NOMO-1 (cell line): ENCODE measurements at regions not wholly inside any gene's neighbourhood (a gene's known extent, or its start where the extent isn't known, plus 50 kb on each side); places are given as distances from the start of the nearest gene placed in this dataset.

Experiments
- DNase-seq, 2 experiments: peaks; one replicate each; lab custom pipeline; 2025; ENCODE audit not compliant: unreplicated experiment in 2 of 2; lab: John Stamatoyannopoulos, UW

- no peak for DNase-seq
These were observed 161.0 kb downstream of the SPATA31D1 start for GRCh38 chr9:82149501-82149946.

DNA sequence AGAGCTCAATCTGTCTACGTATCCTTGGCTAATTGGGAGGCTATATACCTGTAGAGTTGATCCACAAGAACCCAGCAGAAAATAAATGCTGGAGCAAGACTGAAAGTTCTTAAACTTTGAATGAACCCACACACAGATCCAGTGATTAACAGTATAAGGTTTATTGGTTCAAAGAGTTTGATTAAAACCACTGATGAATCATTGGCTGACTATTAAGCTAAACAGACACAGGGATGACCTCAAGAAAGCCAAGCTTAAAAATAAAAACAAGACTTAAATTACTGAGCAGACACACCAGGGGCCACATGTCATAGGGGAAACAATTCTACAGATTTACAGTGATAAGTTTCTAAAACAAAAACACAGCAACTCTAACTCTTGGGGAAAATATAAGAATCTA, 163.6 kb downstream of the SPATA31D1 start:
- no peak for DNase-seq

DNA sequence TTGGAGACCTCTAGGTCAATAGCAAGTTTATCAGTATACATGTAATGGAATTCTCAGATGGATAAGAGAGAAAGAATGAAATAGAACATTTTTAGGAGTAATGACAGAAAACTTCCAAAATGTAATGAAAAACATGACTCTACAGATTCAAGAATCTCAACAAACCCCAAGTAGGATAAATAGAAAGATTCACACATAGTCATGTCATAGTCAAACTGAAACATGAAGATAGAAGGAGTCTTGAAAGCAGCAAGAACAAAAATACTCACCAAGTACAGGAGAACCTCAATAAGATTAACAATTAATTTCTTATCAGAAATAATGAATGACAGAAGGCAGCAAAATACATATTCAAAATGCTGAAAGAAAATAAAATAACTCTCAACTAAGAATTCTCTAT, 164.5 kb downstream of the SPATA31D1 start:
- no peak for DNase-seq

DNA sequence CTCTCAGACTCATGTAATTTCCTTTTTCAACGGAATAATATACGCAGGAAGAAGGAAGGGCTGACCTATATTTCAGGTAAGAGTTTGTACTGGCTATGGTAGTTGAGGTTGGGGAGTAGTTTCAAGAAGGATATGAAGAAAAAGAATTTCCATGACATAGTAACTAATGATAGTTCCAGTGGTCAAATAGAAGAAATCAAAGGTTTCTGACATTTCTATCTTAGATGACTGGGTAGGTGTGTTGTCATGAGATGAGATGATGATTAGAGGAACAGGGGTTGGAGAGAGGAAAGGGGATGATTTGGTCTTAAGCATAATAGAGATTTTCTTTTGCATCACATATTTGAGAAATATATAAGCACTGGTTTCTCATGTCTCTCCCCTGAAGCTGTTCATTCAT, 166.0 kb downstream of the SPATA31D1 start:
- no peak for DNase-seq

DNA sequence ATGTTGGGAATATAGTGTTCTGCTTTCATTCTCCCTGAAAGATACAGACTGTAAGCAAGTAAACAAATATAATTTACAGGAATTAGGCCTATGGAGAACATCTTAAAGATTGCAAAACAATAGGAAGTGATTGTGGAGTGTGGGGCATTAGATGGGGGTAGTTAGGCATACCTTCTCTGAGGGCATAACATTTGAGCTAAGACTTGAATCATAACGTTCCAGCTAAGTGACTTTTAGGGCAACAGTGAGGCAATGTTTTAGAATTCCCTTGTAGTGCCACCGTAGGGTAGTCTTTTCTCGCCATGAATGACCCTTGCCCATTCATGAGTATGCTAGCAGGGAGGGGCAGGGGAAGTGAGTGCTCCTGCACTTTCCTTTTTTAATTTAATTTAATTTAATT, 173.3 kb downstream of the SPATA31D1 start:
- no peak for DNase-seq

DNA sequence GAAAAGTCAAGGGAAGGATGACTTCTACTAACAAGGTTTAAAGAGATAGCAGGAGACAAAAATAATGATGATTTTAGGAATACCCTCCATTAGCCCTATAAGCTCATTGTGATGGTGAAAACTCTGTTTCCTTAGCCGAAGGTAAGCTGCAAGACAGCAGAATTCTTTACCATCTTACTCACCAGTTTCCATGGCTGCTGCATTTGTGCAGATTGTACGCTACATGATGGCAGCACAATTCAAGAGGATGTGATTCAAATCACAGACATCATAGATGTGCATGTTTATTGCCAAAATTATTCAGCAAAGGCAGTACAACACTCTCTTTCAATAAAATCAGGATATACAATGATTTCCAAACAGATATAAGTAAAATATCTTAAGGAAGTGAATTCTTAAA, 175.6 kb downstream of the SPATA31D1 start:
- no peak for DNase-seq

- no peak for DNase-seq
These were observed 178.7 kb downstream of the SPATA31D1 start for GRCh38 chr9:82167296-82167695.

- no peak for DNase-seq
These were observed 180.0 kb downstream of the SPATA31D1 start for GRCh38 chr9:82168585-82168984.

- DNase-seq: no peak
These were observed 182.3 kb downstream of the SPATA31D1 start for GRCh38 chr9:82170866-82171265.

GRCh38 chr9:82171271-82171670, 182.7 kb downstream of the SPATA31D1 start:
- DNase-seq: no peak

- DNase-seq: no peak
These were observed 192.1 kb downstream of the SPATA31D1 start for GRCh38 chr9:82180711-82181110.

GRCh38 chr9:82183181-82183860, 194.7 kb downstream of the SPATA31D1 start:
- no peak for DNase-seq

DNA sequence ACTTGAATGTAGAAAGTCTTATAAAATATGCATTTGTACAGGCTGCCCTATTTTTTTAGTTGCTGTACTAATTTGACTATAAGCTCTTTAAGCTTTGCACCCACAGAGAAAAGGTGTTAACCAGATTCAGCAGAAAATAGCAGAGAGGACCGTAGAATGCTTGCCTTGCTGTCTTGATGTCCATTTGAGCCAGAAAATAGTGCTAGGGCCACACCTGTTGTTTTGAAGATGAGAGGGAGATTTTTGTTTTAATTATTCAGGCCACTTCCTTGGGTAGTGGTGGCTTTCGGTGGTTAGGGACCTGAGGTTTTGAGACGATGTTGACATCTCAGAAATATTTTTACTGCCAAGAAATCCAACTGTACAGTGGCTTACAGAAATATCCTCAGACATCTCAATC, 196.0 kb downstream of the SPATA31D1 start:
- DNase-seq: no peak

DNA sequence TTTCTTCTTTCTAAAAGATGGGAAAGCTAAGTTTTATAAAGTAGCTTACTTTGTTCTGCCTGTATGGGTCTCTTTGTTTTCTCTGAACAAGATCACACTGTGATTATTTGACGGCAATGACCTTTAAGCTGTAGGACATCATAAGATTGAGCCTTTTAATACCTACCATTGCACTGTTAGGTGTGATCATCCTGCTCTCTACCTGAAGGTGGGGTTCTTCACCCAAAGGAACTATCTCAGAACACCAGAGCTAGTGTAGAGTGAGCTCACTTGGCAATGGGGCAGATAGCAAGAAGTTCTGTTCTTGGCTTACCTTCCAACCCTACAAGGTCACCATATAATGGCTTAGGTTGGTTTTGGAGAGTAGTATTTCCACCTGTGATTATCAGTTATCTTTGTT, 200.2 kb downstream of the SPATA31D1 start:
- no peak for DNase-seq

GRCh38 chr9:82191082-82191770, 202.7 kb downstream of the SPATA31D1 start:
- DNase-seq: no peak

DNA sequence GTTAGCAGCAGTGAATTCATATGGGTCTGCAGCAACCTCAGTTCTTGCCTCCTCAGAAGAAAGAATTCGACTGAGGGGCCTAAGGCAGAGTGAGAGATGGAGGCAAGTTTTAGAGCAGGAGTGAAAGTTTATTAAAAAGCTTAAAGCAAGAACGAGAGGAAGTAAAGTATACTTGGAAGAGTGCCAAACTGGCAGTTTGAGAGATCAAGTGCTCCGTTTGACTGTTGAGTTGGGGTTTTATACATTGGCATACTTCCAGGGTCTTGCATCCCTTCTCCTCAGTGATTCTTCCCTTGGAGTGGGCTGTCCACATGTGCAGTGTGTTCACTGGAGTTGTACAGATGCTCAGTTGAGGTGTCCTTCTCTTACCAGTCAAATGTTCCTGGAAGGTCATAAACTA, 203.6 kb downstream of the SPATA31D1 start:
- no peak for DNase-seq

GRCh38 chr9:82196622-82197441, 208.3 kb downstream of the SPATA31D1 start:
- DNase-seq: no peak

GRCh38 chr9:82201196-82201595, 212.6 kb downstream of the SPATA31D1 start:
- DNase-seq: no peak

- DNase-seq: no peak
These were observed 214.2 kb downstream of the SPATA31D1 start for GRCh38 chr9:82202808-82203207.

GRCh38 chr9:82206490-82206889, 217.9 kb downstream of the SPATA31D1 start:
- no peak for DNase-seq

GRCh38 chr9:82206946-82207345, 218.4 kb downstream of the SPATA31D1 start:
- DNase-seq: no peak
